Stimulated activated CD8-positive, alpha-beta memory T cell treated with anti-CD3 and anti-CD28 coated beads, Interleukin-2, amount 100 ng/mL, for 1 hour (primary cell): ENCODE measurements at regions not wholly inside any gene's neighbourhood (a gene's known extent, or its start where the extent isn't known, plus 50 kb on each side); places are given as distances from the start of the nearest gene placed in this dataset.

Experiments used
- DNase-seq, 2 donors: peaks; one replicate each; pipeline ENCODE4 v3.0.0-alpha.2; 2020; ENCODE audit warnings: low read depth in 2 of 2

DNA sequence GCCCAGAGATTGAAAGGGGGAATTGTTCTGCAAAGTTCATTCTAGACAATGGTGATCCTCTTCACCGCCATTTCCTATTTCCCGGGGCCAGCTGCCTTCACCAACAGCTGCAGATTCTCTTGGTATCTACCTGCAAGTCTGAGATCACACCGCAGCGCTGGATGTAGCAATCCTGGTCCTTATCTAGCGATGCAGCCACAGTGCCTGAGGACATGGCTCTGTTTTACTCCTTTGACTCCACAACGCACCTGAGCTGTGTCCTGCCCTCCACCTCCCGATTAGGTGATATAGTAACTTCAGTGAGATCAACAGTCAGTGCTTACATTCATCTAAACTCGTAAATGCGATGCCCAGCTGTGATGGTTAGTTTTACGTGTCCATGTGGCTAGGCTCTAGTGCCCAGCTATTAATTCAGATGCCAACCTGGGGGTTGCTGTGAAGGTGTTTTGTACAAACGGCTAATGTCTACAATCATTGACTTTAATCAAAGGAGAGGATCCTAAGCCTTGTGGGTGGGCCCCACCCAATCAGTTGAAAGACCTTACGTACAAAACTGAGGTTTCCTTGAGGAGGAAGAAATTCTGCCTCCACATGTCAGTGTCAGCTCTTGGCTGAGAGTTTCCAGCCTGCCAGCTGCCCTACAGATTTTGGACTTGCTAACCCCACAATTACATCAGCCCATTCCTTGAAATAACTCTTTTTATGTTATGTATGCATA is 189.8 kb downstream of the SH3BP4 start:
- DNase-seq = no peak

GRCh38 chr2:235142601-235143000 is 190.8 kb downstream of the SH3BP4 start:
- DNase-seq = no peak

DNA sequence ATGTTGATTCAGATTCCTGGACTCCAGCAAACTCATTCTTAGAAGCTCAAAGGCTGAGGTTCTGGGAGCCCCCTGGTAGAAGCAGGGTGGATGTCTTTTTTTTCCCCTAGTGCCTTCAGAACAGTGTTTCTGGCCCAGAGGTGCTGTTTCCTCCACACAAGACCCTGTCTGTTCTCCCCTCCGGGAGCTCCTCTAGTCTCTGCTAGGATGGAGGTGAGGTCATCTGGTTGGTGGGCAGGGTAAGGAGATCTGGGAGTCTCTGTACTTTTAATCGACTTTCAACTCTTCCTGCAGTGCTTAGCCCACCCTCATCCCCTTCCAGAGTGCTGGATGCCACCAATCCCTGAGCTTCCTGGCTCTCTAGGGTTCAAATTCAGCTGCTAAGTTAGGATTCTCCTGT is 192.0 kb downstream of the SH3BP4 start:
- no peak for DNase-seq

- DNase-seq = no peak
These were observed 192.5 kb downstream of the SH3BP4 start for GRCh38 chr2:235144291-235144690.

GRCh38 chr2:235146206-235146605 is 194.4 kb downstream of the SH3BP4 start:
- no peak for DNase-seq

- DNase-seq = no peak
These were observed 195.2 kb downstream of the SH3BP4 start for GRCh38 chr2:235146871-235147565.

DNA sequence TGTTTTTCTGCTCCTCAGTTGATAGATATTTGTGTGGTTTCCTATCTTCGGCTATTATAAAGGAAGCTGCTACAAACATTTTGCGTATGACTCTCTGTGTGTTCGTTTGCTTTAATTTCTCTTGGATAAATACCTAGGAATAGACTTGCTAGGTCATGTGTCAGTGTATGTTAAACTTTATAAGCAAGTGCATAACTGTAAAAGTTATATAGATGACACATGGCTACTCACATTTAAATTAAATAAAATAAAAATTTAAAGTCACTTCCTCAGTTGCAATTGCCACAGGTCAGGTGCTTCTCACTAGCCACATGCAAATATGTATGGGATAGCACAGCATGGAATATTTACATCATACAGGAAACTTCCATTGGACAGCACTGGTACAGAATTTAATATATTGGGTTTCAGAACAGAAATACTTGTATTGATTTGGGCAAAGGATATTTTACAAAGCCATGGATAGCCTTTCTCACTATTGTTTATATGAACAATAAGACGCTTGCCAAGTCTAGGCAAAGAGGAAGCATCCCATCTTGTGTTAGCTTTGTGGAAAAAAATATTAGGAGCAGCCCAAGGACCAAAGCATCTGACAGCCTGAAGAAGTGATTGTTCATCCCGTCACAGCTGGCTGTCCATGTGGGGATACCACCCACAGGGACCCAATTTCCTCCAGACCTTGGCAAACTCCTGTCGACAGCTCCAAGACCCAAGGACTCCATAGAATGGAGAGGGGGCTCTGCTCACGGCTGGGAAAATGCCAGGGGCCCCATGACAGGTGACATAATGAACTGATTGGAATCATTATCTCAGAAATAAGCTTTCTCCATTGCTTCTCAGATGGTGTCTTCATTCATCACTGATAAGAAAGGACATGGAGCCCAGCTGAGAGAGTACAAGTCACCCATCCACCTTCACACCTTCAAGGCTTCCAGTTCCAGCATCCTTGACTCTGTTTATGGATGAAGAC is 196.7 kb downstream of the SH3BP4 start:
- DNase-seq = no peak

GRCh38 chr2:235149240-235149659 is 197.4 kb downstream of the SH3BP4 start:
- no peak for DNase-seq

- no peak for DNase-seq
These were observed 197.9 kb downstream of the SH3BP4 start for GRCh38 chr2:235149736-235150135.

- DNase-seq = no peak
These were observed 199.3 kb downstream of the SH3BP4 start for GRCh38 chr2:235151152-235151551.

DNA sequence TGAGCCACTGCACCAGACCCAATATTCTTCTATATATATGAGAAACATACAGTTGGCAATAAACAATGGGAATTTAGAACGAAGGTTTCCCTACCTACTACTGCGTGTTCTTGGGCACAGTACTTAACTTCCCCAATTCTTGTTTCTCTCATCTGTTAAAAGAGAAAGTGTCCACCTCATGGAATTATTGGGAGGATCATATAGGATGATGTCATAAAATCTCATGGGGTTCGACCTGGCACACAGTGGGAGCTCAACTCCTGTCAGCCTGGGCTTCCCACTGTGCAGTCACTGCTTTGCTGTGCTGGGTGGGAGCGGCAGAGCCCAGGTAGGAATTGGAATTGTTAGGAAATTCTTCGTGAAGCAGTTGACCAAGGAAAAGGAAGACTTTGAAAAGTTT is 203.3 kb downstream of the SH3BP4 start:
- no peak for DNase-seq

DNA sequence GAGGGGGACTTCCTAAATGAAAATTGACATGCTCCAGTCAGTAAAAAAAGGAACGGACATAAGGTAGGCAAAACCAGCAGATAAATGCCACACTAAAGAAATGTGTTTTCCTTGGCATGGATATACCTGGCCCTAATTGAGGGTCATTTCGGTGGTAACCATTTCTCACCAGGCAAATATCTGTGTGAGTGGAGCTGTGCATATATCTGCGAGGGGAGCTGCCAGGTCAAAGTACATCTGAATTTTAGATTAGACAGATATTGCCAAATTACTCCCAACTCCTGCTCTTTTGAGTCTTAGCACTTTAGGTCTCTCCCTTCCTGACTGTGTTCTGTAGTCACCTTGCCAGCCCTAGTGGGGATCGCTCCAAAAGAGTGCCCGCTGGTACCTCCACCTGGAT is 204.2 kb downstream of the SH3BP4 start:
- no peak for DNase-seq

GRCh38 chr2:235157746-235158482 is 206.1 kb downstream of the SH3BP4 start:
- no peak for DNase-seq

DNA sequence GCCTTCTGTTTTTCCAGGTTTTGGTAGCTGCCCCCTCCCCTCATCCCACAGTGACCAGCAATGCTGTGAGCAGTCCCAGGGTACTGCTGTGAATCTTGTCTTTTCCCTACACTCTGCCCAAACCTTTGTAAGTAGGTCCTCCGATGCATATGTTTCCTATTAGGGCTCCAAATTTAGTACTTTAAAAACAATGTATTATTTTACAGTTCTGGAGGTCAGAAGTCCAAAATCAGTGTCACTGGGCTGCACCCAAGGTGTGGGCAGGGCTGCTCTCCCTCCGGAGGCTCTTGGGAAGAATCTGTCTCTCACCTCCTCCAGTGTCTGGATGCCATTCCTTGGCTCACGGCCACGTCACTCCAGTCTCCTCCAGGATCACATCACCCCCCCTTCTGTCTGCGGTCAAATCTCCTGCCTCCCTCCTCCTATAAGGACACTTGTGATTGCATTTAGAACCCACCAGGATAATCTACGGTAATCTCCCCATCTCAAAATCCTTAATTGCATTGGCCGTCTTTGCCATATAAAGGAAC is 208.5 kb downstream of the SH3BP4 start:
- DNase-seq = no peak

DNA sequence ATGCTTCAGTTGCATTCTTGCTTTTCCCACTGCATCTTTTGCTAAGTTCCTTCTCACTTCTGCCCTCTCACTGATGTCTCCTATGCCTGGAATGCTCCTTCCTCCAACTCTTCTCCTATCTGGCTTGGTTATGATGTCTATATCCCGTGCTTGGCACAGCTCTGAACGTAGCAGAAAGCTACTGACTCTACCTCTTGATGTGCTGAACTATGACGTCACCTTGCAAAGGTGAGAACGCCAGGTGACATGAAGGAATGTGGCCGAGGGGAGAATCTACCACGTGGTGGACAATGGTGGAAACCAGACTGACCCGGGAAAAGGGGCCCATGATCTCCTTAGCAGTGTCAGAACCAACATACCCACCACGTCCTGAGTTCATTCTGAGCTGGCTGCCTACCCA is 209.7 kb downstream of the SH3BP4 start:
- no peak for DNase-seq

GRCh38 chr2:235162082-235162836 is 210.4 kb downstream of the SH3BP4 start:
- DNase-seq = no peak

GRCh38 chr2:235162837-235163197 is 211.0 kb downstream of the SH3BP4 start:
- no peak for DNase-seq

DNA sequence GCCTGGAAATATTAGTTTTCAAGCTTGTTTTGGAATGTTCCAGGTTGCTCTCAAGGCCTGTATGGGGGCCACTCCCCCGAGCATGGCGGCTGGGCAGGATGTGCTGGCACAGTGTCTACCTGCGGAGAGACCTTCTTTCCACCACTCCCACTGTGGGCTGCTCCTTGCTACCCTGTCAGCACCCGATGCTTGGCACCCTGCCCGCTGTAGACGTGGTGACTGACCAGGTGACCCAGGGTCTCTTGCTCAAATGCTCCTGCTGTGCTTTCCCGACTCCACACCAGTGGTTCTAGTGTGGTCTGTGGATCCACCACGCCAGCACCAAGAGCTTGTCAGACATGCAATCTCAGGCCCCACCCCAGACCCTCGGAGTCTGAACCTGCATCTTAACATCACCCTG is 213.3 kb downstream of the SH3BP4 start:
- DNase-seq = no peak

- no peak for DNase-seq
These were observed 213.8 kb downstream of the SH3BP4 start for GRCh38 chr2:235165631-235166030.

DNA sequence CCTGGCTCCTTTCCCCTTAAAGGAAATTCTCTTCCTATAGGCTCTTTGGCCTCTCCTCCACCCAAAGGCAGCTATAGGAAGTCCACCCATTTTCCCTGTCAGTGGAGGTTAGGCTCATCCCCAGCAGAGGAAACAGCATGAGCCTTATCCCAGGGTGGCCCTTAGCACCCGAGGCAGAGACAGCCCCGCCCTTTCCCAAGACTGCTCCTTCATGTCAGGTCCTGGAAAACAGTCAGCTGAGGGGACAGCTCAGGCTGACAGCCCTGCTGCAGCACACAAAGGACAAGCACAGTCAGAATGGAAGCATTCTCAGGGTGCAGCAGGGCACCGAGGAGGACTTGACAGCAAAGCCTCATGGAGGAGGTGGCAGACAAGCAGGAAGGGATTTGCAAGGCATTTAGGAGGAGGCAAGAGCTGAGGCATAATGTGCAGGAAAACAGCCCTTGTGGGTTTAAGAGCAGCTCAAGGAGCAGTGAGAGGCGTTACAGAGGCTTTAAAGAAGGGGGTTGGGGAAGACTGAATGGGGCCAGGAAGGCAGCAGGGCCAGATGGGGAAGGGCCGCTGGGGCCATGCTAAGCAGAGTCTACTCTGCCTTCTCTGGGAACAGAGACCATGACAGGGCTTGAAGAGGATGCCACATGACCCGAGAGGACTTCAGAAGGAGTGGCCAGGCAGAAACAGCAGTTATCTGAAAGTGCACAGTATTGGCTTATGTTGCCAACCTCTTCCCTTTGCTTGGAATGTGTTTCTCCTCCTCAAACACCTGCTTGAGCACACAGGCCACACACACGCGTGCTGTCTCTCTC is 216.6 kb downstream of the SH3BP4 start:
- no peak for DNase-seq
